ENCODE measurements at regions not wholly inside any gene's neighbourhood (a gene's known extent, or its start where the extent isn't known, plus 50 kb on each side); places are given as distances from the start of the nearest gene placed in this dataset.

- H3K27ac Mint-ChIP-seq (ENCODE audit: unreplicated experiment) = no peak overlapping the region
- H3K4me3 Mint-ChIP-seq (ENCODE audit: unreplicated experiment) = no peak overlapping the region
- no peaks in the 10 kb centered on the region for H3K4me1 Mint-ChIP-seq (ENCODE audit: low read depth)
- H3K27me3 Mint-ChIP-seq (ENCODE audit: low read depth) = peaks cover 46% of the 10 kb centered on the region
- H3K36me3 Mint-ChIP-seq (ENCODE audit: low read depth) = no peaks in the 10 kb centered on the region
- H3K9me3 Mint-ChIP-seq (ENCODE audit: low read depth) = no peaks in the 10 kb centered on the region
- TF ChIP-seq, protein P1, sequence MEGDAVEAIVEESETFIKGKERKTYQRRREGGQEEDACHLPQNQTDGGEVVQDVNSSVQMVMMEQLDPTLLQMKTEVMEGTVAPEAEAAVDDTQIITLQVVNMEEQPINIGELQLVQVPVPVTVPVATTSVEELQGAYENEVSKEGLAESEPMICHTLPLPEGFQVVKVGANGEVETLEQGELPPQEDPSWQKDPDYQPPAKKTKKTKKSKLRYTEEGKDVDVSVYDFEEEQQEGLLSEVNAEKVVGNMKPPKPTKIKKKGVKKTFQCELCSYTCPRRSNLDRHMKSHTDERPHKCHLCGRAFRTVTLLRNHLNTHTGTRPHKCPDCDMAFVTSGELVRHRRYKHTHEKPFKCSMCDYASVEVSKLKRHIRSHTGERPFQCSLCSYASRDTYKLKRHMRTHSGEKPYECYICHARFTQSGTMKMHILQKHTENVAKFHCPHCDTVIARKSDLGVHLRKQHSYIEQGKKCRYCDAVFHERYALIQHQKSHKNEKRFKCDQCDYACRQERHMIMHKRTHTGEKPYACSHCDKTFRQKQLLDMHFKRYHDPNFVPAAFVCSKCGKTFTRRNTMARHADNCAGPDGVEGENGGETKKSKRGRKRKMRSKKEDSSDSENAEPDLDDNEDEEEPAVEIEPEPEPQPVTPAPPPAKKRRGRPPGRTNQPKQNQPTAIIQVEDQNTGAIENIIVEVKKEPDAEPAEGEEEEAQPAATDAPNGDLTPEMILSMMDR (IDR thresholded peaks at IDR 0.05) = no peak
- DNase-seq (ENCODE audit: low spot score) = no peak
These were observed 205.2 kb upstream of the PDE1C start for GRCh38 chr7:32275216-32276009.

- H3K9me3 Mint-ChIP-seq (ENCODE audit: low read depth) = no peaks in the 10 kb centered on the region
- no peaks in the 10 kb centered on the region for H3K36me3 Mint-ChIP-seq (ENCODE audit: low read depth)
- TF ChIP-seq, protein P1 (IDR thresholded peaks at IDR 0.05) = no peak
These were observed 203.1 kb upstream of the PDE1C start for GRCh38 chr7:32273297-32273696.

DNA sequence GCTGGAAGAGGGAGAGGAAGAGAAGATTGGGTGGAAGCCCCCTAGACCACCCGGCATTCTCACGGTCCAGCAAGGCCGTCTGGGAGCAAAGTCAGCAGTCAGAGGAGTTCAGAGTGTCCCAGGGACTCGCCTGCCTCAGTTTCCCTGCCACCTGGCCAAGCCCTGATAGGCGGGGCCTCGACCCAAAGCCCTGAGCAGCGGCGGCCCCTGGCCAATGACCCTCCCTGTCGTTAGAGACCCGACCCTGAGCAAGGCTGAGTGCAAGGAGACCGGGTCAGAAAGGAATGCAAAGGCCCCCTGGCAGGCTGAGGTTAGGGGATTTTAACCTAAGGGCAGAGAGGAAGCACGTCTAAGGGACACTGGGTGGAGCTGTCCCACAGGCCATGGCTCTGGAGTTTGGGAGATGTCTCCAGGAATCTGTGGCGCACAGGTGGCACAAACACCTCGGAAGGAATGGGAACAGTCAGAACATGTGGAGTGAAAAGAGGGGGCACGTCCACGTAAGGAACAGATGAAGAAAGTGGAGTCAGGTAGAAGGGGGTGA, 196.8 kb upstream of the PDE1C start:
- no peak overlapping the region for H3K4me3 Mint-ChIP-seq (ENCODE audit: unreplicated experiment)
- H3K27me3 Mint-ChIP-seq (ENCODE audit: low read depth) = peaks cover 21% of the 10 kb centered on the region
- H3K27ac Mint-ChIP-seq (ENCODE audit: unreplicated experiment) = no peak overlapping the region
- no peaks in the 10 kb centered on the region for H3K4me1 Mint-ChIP-seq (ENCODE audit: low read depth)
- peaks cover 3% of the 10 kb centered on the region for H3K9me3 Mint-ChIP-seq (ENCODE audit: low read depth)
- no peak for DNase-seq (ENCODE audit: low spot score)
- TF ChIP-seq, protein P1 (IDR thresholded peaks at IDR 0.05) = no peak
- no peaks in the 10 kb centered on the region for H3K36me3 Mint-ChIP-seq (ENCODE audit: low read depth)

More at GRCh38 chr7:32273297-32273696, 203.1 kb upstream of the PDE1C start:
- Mint-ChIP-seq H3K4me3 (ENCODE audit: unreplicated experiment) (no peak overlapping the region), H3K27ac (ENCODE audit: unreplicated experiment) (no peak overlapping the region), H3K27me3 (ENCODE audit: low read depth) (peaks cover 35% of the 10 kb centered on the region), H3K4me1 (ENCODE audit: low read depth) (no peaks in the 10 kb centered on the region)
- no peak for DNase-seq (ENCODE audit: low spot score)

- Mint-ChIP-seq H3K36me3 (ENCODE audit: low read depth) (no peaks in the 10 kb centered on the region), H3K27ac (ENCODE audit: unreplicated experiment) (no peak overlapping the region), H3K9me3 (ENCODE audit: low read depth) (peaks cover 3% of the 10 kb centered on the region), H3K4me3 (ENCODE audit: unreplicated experiment) (no peak overlapping the region), H3K27me3 (ENCODE audit: low read depth) (peaks cover 21% of the 10 kb centered on the region), H3K4me1 (ENCODE audit: low read depth) (no peaks in the 10 kb centered on the region)
- DNase-seq (ENCODE audit: low spot score) = no peak
- TF ChIP-seq, protein P1 (IDR thresholded peaks at IDR 0.05) = no peak
These were observed 194.6 kb upstream of the PDE1C start for GRCh38 chr7:32264702-32265284.

DNA sequence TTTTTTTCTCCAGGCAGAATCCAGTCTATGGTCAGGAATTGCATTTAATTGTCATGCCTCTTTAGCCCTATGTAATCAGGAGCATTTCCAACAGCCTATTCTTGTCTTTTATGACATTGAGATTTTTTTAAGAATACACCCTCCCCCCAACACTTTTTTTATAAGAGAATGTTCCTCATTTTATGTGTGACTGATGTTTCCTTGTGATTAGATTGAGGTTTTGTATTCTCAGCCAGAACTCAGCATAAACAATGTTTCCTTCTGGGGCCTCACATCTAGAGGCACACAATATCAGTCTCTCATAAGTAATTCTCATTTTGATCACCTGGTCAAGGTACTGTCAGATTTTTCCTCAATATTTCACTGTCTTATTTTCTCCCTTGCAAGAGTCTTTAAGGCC, 193.4 kb upstream of the PDE1C start:
- TF ChIP-seq, protein P1 (IDR thresholded peaks at IDR 0.05) = no peak
- no peaks in the 10 kb centered on the region for H3K4me1 Mint-ChIP-seq (ENCODE audit: low read depth)
- no peak overlapping the region for H3K4me3 Mint-ChIP-seq (ENCODE audit: unreplicated experiment)
- no peak overlapping the region for H3K27ac Mint-ChIP-seq (ENCODE audit: unreplicated experiment)
- H3K36me3 Mint-ChIP-seq (ENCODE audit: low read depth) = no peaks in the 10 kb centered on the region
- DNase-seq (ENCODE audit: low spot score) = no peak
- peaks cover 3% of the 10 kb centered on the region for H3K9me3 Mint-ChIP-seq (ENCODE audit: low read depth)
- H3K27me3 Mint-ChIP-seq (ENCODE audit: low read depth) = peaks cover 21% of the 10 kb centered on the region
